GM23338 (cell line): ENCODE measurements at regions not wholly inside any gene's neighbourhood (a gene's known extent, or its start where the extent isn't known, plus 50 kb on each side); places are given as distances from the start of the nearest gene placed in this dataset.

Experiments
- CTCF ChIP-seq, 2 experiments: fragments of 200-600 bp in 1 of 2; sonication (generic) in 1 of 2; conservative IDR thresholded peaks; 2 replicates each; pipeline versions ENCODE4 v1.5.1 to v1.6.1; 2016 to 2017; ENCODE audit warnings: antibody characterized with exemption in 2 of 2, low read depth in 2 of 2, mild to moderate bottlenecking in 2 of 2, moderate library complexity in 1 of 2
- JUNB ChIP-seq: IDR thresholded peaks from one replicate; pipeline ENCODE4 v1.6.1; 2016; ENCODE audit warnings: antibody characterized with exemption; ENCODE audit not compliant: unreplicated experiment

GRCh38 chrX:137654481-137654880 is 88.6 kb downstream of the ZIC3 start:
- TF ChIP-seq JUNB (no peak), CTCF (conservative IDR thresholded peaks at IDR 0.05; ENCODE audit: low read depth in 2 of 2) (no peak)
